GM08714 (cell line): ENCODE measurements at regions not wholly inside any gene's neighbourhood (a gene's known extent, or its start where the extent isn't known, plus 50 kb on each side); places are given as distances from the start of the nearest gene placed in this dataset.

ENCODE experiments used
- H3K4me3 ChIP-seq: fragments of 200-500 bp; sonication (Bioruptor generic); 2 replicates; pipeline ENCODE4 v1.5.1; 2014; ENCODE audit warnings: mild to moderate bottlenecking, low read length, inconsistent platforms
- ZNF274 ChIP-seq: IDR thresholded peaks from 2 replicates; pipeline ENCODE4 v1.6.1; 2012; ENCODE audit warnings: mild to moderate bottlenecking, low read depth, low read length

- TF ChIP-seq ZNF274 = no peak
- no peak overlapping the region for H3K4me3 ChIP-seq
Measured at GRCh38 chr11:19499026-19499669, 213.5 kb upstream of the NAV2 start.

GRCh38 chr11:19493446-19494213, 219.0 kb upstream of the NAV2 start:
- H3K4me3 ChIP-seq = no peak overlapping the region
- no peak for TF ChIP-seq ZNF274

- H3K4me3 ChIP-seq = no peak overlapping the region
- no peak for TF ChIP-seq ZNF274
Measured at GRCh38 chr11:19482319-19483100, 230.1 kb upstream of the NAV2 start.

GRCh38 chr11:19480540-19480939, 232.1 kb upstream of the NAV2 start:
- no peak overlapping the region for H3K4me3 ChIP-seq
- no peak for TF ChIP-seq ZNF274

GRCh38 chr11:19478891-19479290, 233.7 kb upstream of the NAV2 start:
- TF ChIP-seq ZNF274 = no peak
- no peak overlapping the region for H3K4me3 ChIP-seq

- no peak overlapping the region for H3K4me3 ChIP-seq
- TF ChIP-seq ZNF274 = no peak
Measured at GRCh38 chr11:19474954-19475721, 234.4 kb upstream of the E2F8 start.

- no peak overlapping the region for H3K4me3 ChIP-seq
- TF ChIP-seq ZNF274 = no peak
Measured at GRCh38 chr11:19474211-19474610, 233.5 kb upstream of the E2F8 start.

GRCh38 chr11:19472679-19473078, 231.9 kb upstream of the E2F8 start:
- TF ChIP-seq ZNF274 = no peak
- no peak overlapping the region for H3K4me3 ChIP-seq

GRCh38 chr11:19467904-19468303, 227.2 kb upstream of the E2F8 start:
- no peak for TF ChIP-seq ZNF274
- H3K4me3 ChIP-seq = no peak overlapping the region

GRCh38 chr11:19466314-19466713, 225.6 kb upstream of the E2F8 start:
- H3K4me3 ChIP-seq = no peak overlapping the region
- TF ChIP-seq ZNF274 = no peak

- no peak overlapping the region for H3K4me3 ChIP-seq
- TF ChIP-seq ZNF274 = no peak
Measured at GRCh38 chr11:19463976-19464375, 223.2 kb upstream of the E2F8 start.

GRCh38 chr11:19460718-19461405, 220.1 kb upstream of the E2F8 start:
- TF ChIP-seq ZNF274 = no peak

GRCh38 chr11:19459240-19459639, 218.5 kb upstream of the E2F8 start:
- TF ChIP-seq ZNF274 = no peak
- H3K4me3 ChIP-seq = no peak overlapping the region

More at GRCh38 chr11:19460718-19461405, 220.1 kb upstream of the E2F8 start:
- no peak overlapping the region for H3K4me3 ChIP-seq
